ENCODE measurements at regions not wholly inside any gene's neighbourhood (a gene's known extent, or its start where the extent isn't known, plus 50 kb on each side); places are given as distances from the start of the nearest gene placed in this dataset.
A peak's percentile ranks its signal among the peaks of the same experiment; 100 is the strongest.

- no peak for DNase-seq
- peaks cover 3% of the 10 kb centered on the region for H3K4me1 ChIP-seq (ENCODE audit: control insufficient read depth, insufficient read depth, low read length)
- no CpG with 5 or more reads among the region's 2 CpGs for WGBS (ENCODE audit: insufficient coverage)
- no peak overlapping the region for H3K27ac ChIP-seq (ENCODE audit: low read length)
- no peak overlapping the region for H3K4me3 ChIP-seq (ENCODE audit: low read length)
- H3K9me3 ChIP-seq (replicated peaks; ENCODE audit: control insufficient read depth, low read depth, low read length), result no peaks in the 10 kb centered on the region
- no peaks in the 10 kb centered on the region for H3K36me3 ChIP-seq (ENCODE audit: control insufficient read depth, insufficient read depth, low read length)
- H3K27me3 ChIP-seq (ENCODE audit: control insufficient read depth, insufficient read depth, low read length), result no peaks in the 10 kb centered on the region
Observed at GRCh38 chr1:164926107-164926506, 367.1 kb downstream of the PBX1 start.

GRCh38 chr1:164922585-164922984, 363.6 kb downstream of the PBX1 start:
- no peak for DNase-seq
- Histone ChIP-seq H3K4me3 (ENCODE audit: low read length) (no peak overlapping the region), H3K27ac (ENCODE audit: low read length) (no peak overlapping the region), H3K36me3 (ENCODE audit: control insufficient read depth, insufficient read depth, low read length) (no peaks in the 10 kb centered on the region), H3K27me3 (ENCODE audit: control insufficient read depth, insufficient read depth, low read length) (no peaks in the 10 kb centered on the region), H3K9me3 (replicated peaks; ENCODE audit: control insufficient read depth, low read depth, low read length) (no peaks in the 10 kb centered on the region), H3K4me1 (ENCODE audit: control insufficient read depth, insufficient read depth, low read length) (no peaks in the 10 kb centered on the region)

- no peaks in the 10 kb centered on the region for H3K36me3 ChIP-seq (ENCODE audit: control insufficient read depth, insufficient read depth, low read length)
- 60% methylated on average over 3 of the region's 5 CpGs for whole genome bisulfite sequencing (ENCODE audit: insufficient coverage)
- no peak overlapping the region for H3K4me3 ChIP-seq (ENCODE audit: low read length)
Observed at GRCh38 chr1:164921493-164921892, 362.5 kb downstream of the PBX1 start.

GRCh38 chr1:164918140-164918539, 359.2 kb downstream of the PBX1 start:
- Histone ChIP-seq H3K4me3 (ENCODE audit: low read length) (no peak overlapping the region), H3K4me1 (ENCODE audit: control insufficient read depth, insufficient read depth, low read length) (no peaks in the 10 kb centered on the region), H3K9me3 (replicated peaks; ENCODE audit: control insufficient read depth, low read depth, low read length) (no peaks in the 10 kb centered on the region), H3K27ac (ENCODE audit: low read length) (no peak overlapping the region), H3K36me3 (ENCODE audit: control insufficient read depth, insufficient read depth, low read length) (no peaks in the 10 kb centered on the region), H3K27me3 (ENCODE audit: control insufficient read depth, insufficient read depth, low read length) (no peaks in the 10 kb centered on the region)
- DNase-seq, result no peak
- 32% methylated on average over 2 of the region's 2 CpGs for WGBS (ENCODE audit: insufficient coverage)

More at GRCh38 chr1:164921493-164921892, 362.5 kb downstream of the PBX1 start:
- H3K27ac ChIP-seq (ENCODE audit: low read length), result no peak overlapping the region
- no peaks in the 10 kb centered on the region for H3K9me3 ChIP-seq (replicated peaks; ENCODE audit: control insufficient read depth, low read depth, low read length)
- no peak for DNase-seq
- H3K4me1 ChIP-seq (ENCODE audit: control insufficient read depth, insufficient read depth, low read length), result no peaks in the 10 kb centered on the region
- H3K27me3 ChIP-seq (ENCODE audit: control insufficient read depth, insufficient read depth, low read length), result no peaks in the 10 kb centered on the region

GRCh38 chr1:164914208-164914607, 355.2 kb downstream of the PBX1 start:
- Histone ChIP-seq H3K36me3 (ENCODE audit: control insufficient read depth, insufficient read depth, low read length) (no peaks in the 10 kb centered on the region), H3K27me3 (ENCODE audit: control insufficient read depth, insufficient read depth, low read length) (no peaks in the 10 kb centered on the region), H3K4me1 (ENCODE audit: control insufficient read depth, insufficient read depth, low read length) (no peaks in the 10 kb centered on the region), H3K4me3 (ENCODE audit: low read length) (no peak overlapping the region), H3K27ac (ENCODE audit: low read length) (no peak overlapping the region), H3K9me3 (replicated peaks; ENCODE audit: control insufficient read depth, low read depth, low read length) (no peaks in the 10 kb centered on the region)
- no CpG with 5 or more reads among the region's 1 CpG for WGBS (ENCODE audit: insufficient coverage)
- DNase-seq, result peak; percentile 23

GRCh38 chr1:164912290-164912689, 353.3 kb downstream of the PBX1 start:
- Histone ChIP-seq H3K36me3 (ENCODE audit: control insufficient read depth, insufficient read depth, low read length) (no peaks in the 10 kb centered on the region), H3K4me1 (ENCODE audit: control insufficient read depth, insufficient read depth, low read length) (no peaks in the 10 kb centered on the region), H3K27ac (ENCODE audit: low read length) (no peak overlapping the region), H3K4me3 (ENCODE audit: low read length) (no peak overlapping the region), H3K27me3 (ENCODE audit: control insufficient read depth, insufficient read depth, low read length) (no peaks in the 10 kb centered on the region), H3K9me3 (replicated peaks; ENCODE audit: control insufficient read depth, low read depth, low read length) (no peaks in the 10 kb centered on the region)
- DNase-seq, result no peak
- 69% methylated on average over 6 of the region's 8 CpGs for WGBS (ENCODE audit: insufficient coverage)

GRCh38 chr1:164910671-164911070, 351.7 kb downstream of the PBX1 start:
- Histone ChIP-seq H3K27me3 (ENCODE audit: control insufficient read depth, insufficient read depth, low read length) (no peaks in the 10 kb centered on the region), H3K4me3 (ENCODE audit: low read length) (no peak overlapping the region), H3K27ac (ENCODE audit: low read length) (no peak overlapping the region), H3K9me3 (replicated peaks; ENCODE audit: control insufficient read depth, low read depth, low read length) (no peaks in the 10 kb centered on the region), H3K4me1 (ENCODE audit: control insufficient read depth, insufficient read depth, low read length) (no peaks in the 10 kb centered on the region), H3K36me3 (ENCODE audit: control insufficient read depth, insufficient read depth, low read length) (no peaks in the 10 kb centered on the region)
- 86% methylated on average over 2 of the region's 2 CpGs for WGBS (ENCODE audit: insufficient coverage)
- no peak for DNase-seq

- no peak for DNase-seq
- no peaks in the 10 kb centered on the region for H3K27me3 ChIP-seq (ENCODE audit: control insufficient read depth, insufficient read depth, low read length)
- no peaks in the 10 kb centered on the region for H3K9me3 ChIP-seq (replicated peaks; ENCODE audit: control insufficient read depth, low read depth, low read length)
- no peaks in the 10 kb centered on the region for H3K4me1 ChIP-seq (ENCODE audit: control insufficient read depth, insufficient read depth, low read length)
- H3K36me3 ChIP-seq (ENCODE audit: control insufficient read depth, insufficient read depth, low read length), result no peaks in the 10 kb centered on the region
- H3K4me3 ChIP-seq (ENCODE audit: low read length), result no peak overlapping the region
- no peak overlapping the region for H3K27ac ChIP-seq (ENCODE audit: low read length)
- 0% methylated on average over 1 of the region's 2 CpGs for WGBS (ENCODE audit: insufficient coverage)
Observed at GRCh38 chr1:164907666-164908065, 348.7 kb downstream of the PBX1 start.

GRCh38 chr1:164905869-164906268, 346.9 kb downstream of the PBX1 start:
- no peaks in the 10 kb centered on the region for H3K9me3 ChIP-seq (replicated peaks; ENCODE audit: control insufficient read depth, low read depth, low read length)
- WGBS (ENCODE audit: insufficient coverage), result 83% methylated on average over 1 of the region's 9 CpGs
- no peak overlapping the region for H3K27ac ChIP-seq (ENCODE audit: low read length)
- no peaks in the 10 kb centered on the region for H3K4me1 ChIP-seq (ENCODE audit: control insufficient read depth, insufficient read depth, low read length)
- no peak overlapping the region for H3K4me3 ChIP-seq (ENCODE audit: low read length)
- peak; percentile 32 for DNase-seq
- H3K27me3 ChIP-seq (ENCODE audit: control insufficient read depth, insufficient read depth, low read length), result no peaks in the 10 kb centered on the region
- no peaks in the 10 kb centered on the region for H3K36me3 ChIP-seq (ENCODE audit: control insufficient read depth, insufficient read depth, low read length)

- Histone ChIP-seq H3K27ac (ENCODE audit: low read length) (no peak overlapping the region), H3K4me1 (ENCODE audit: control insufficient read depth, insufficient read depth, low read length) (no peaks in the 10 kb centered on the region), H3K36me3 (ENCODE audit: control insufficient read depth, insufficient read depth, low read length) (no peaks in the 10 kb centered on the region), H3K27me3 (ENCODE audit: control insufficient read depth, insufficient read depth, low read length) (no peaks in the 10 kb centered on the region), H3K4me3 (ENCODE audit: low read length) (no peak overlapping the region), H3K9me3 (replicated peaks; ENCODE audit: control insufficient read depth, low read depth, low read length) (peaks cover 3% of the 10 kb centered on the region)
- 47% methylated on average over 2 of the region's 2 CpGs for WGBS (ENCODE audit: insufficient coverage)
- DNase-seq, result no peak
Observed at GRCh38 chr1:164902491-164902890, 343.5 kb downstream of the PBX1 start.
